Spinal cord (tissue), 9 donors: ENCODE measurements at regions not wholly inside any gene's neighbourhood (a gene's known extent, or its start where the extent isn't known, plus 50 kb on each side); places are given as distances from the start of the nearest gene placed in this dataset.
A peak's percentile ranks its signal among the peaks of the same experiment; 100 is the strongest.

Experiments used
- DNase-seq, 6 donors: peaks; one replicate each; pipeline versions ENCODE4 v3.0.0 to v3.0.0-alpha.2; 2013 to 2015; ENCODE audit warnings: low spot score in 6 of 6, low read depth in 4 of 6
- H3K27ac ChIP-seq: one replicate; pipeline ENCODE4 v1.5.1; 2013; ENCODE audit warnings: low read depth, low read length, control low read depth
- H3K27me3 ChIP-seq: one replicate; pipeline ENCODE4 v1.6.1; 2013; ENCODE audit warnings: low read length; ENCODE audit not compliant: control insufficient read depth, insufficient read depth
- H3K36me3 ChIP-seq: one replicate; pipeline ENCODE4 v1.6.1; 2013; ENCODE audit warnings: low read length; ENCODE audit not compliant: control insufficient read depth, insufficient read depth
- H3K4me1 ChIP-seq: one replicate; pipeline ENCODE4 v1.6.1; 2013; ENCODE audit warnings: low read length; ENCODE audit not compliant: control insufficient read depth, insufficient read depth
- H3K4me3 ChIP-seq: one replicate; pipeline ENCODE4 v1.5.1; 2013; ENCODE audit warnings: low read depth, low read length, control low read depth
- H3K9me3 ChIP-seq: one replicate; pipeline ENCODE4 v1.6.1; 2013; ENCODE audit warnings: low read length; ENCODE audit not compliant: control insufficient read depth, insufficient read depth
- WGBS: methylation state at CpG from one replicate; pipeline ENCODE4 v1.1.5; 2013; ENCODE audit warnings: missing lambda C conversion rate; ENCODE audit not compliant: insufficient coverage; 5-methylcytosine and 5-hydroxymethylcytosine counted together
- donor health status: healthy.

DNA sequence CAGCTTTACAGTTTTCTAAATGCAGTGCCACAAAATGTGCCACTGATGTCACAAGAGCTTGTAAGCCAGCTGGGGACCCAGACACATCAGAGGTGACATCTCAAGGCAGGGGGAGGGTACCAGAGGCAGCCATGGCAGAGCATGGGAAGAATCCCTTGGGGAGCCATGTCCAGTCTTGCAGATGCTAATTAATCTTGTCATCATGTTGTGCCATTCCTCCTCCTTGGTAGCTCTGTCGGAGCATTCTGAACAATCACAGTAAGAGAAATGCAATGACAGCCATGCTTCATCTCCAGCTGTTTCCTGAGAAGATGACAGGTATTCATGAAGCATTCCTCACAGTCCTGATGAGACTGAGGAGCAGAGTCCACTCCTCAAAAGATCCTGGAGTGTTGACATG, 287.9 kb downstream of the RPAP3 start:
- Histone ChIP-seq H3K4me1 (no peaks in the 10 kb centered on the region), H3K36me3 (no peaks in the 10 kb centered on the region), H3K4me3 (no peak overlapping the region), H3K27me3 (no peaks in the 10 kb centered on the region), H3K9me3 (no peaks in the 10 kb centered on the region), H3K27ac (no peak overlapping the region)
- 78% methylated on average over 1 of the region's 1 CpG for WGBS
- DNase-seq, result no peak

DNA sequence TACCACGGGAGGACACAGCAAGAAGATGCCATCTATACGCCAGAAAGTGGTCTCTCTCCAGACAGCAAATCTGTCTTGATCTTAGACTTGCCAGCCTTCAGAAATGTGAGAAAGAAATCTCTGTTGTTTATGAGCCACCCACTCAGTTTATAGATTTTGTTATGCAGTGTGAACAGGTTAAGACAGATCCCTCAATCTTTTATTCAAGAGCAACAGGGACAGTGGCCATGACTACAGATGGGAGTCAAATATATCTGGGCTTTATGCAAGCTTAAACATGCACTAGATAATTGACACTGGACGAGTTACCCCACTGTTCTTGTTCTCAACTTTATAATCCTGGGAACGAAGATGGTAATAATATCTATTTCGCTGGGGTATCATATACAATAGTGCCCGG, 288.7 kb downstream of the RPAP3 start:
- WGBS, result 96% methylated on average over 3 of the region's 6 CpGs
- no peaks in the 10 kb centered on the region for H3K4me1 ChIP-seq
- peak in 1 of 6 donors; percentile 75 for DNase-seq
- H3K36me3 ChIP-seq, result no peaks in the 10 kb centered on the region
- no peak overlapping the region for H3K4me3 ChIP-seq
- H3K9me3 ChIP-seq, result no peaks in the 10 kb centered on the region
- H3K27me3 ChIP-seq, result no peaks in the 10 kb centered on the region
- H3K27ac ChIP-seq, result no peak overlapping the region

DNA sequence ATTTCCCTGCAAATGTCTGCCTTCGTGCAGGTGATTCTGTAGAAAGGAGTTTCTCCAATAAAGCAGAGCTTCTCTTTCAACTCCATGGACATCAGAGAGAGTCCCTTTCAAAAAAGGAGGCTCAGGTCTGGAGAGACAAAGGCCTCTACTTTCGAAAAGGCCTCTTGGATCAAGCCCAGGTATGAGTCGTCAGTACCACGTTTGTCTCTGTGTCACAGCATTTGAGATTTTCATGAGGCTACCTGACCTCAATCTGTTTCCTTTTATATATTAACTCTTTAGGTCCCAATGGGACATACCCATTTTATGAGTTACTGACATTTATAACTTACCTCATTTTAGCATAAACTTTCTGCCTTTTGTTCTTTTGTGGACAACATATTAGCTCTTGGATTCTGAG, 290.8 kb downstream of the RPAP3 start:
- Histone ChIP-seq H3K9me3 (no peaks in the 10 kb centered on the region), H3K27ac (no peak overlapping the region), H3K4me1 (no peaks in the 10 kb centered on the region), H3K4me3 (no peak overlapping the region), H3K27me3 (no peaks in the 10 kb centered on the region), H3K36me3 (no peaks in the 10 kb centered on the region)
- 67% methylated on average over 3 of the region's 4 CpGs for WGBS
- DNase-seq, result no peak

DNA sequence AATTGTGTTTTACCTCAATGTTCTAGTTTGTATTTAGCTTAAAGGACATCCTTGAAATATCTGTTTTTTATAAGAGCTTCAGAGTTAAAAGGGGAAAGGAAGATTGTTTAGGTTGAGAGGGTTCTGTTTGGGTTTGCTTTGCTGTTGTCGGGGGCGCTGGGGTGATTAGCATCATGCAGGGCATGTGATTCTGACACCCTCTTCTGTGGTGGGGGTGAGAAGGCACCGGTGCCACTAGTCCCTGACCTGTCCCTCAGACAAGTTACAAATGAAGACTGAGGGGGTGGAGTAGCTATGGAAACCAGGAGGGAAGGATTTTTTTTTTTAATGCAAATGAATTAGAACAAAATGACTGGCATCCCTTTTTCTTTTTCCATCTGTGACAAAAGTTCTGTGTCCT, 291.3 kb downstream of the RPAP3 start:
- H3K27me3 ChIP-seq, result no peaks in the 10 kb centered on the region
- whole genome bisulfite sequencing, result 57% methylated on average over 3 of the region's 3 CpGs
- DNase-seq, result no peak
- no peak overlapping the region for H3K4me3 ChIP-seq
- no peak overlapping the region for H3K27ac ChIP-seq
- no peaks in the 10 kb centered on the region for H3K9me3 ChIP-seq
- no peaks in the 10 kb centered on the region for H3K4me1 ChIP-seq
- no peaks in the 10 kb centered on the region for H3K36me3 ChIP-seq

GRCh38 chr12:47413806-47414205, 292.0 kb downstream of the RPAP3 start:
- no peaks in the 10 kb centered on the region for H3K4me1 ChIP-seq
- no peaks in the 10 kb centered on the region for H3K36me3 ChIP-seq
- H3K27me3 ChIP-seq, result no peaks in the 10 kb centered on the region
- no peak overlapping the region for H3K4me3 ChIP-seq
- no peak for DNase-seq
- no peaks in the 10 kb centered on the region for H3K9me3 ChIP-seq
- H3K27ac ChIP-seq, result no peak overlapping the region

DNA sequence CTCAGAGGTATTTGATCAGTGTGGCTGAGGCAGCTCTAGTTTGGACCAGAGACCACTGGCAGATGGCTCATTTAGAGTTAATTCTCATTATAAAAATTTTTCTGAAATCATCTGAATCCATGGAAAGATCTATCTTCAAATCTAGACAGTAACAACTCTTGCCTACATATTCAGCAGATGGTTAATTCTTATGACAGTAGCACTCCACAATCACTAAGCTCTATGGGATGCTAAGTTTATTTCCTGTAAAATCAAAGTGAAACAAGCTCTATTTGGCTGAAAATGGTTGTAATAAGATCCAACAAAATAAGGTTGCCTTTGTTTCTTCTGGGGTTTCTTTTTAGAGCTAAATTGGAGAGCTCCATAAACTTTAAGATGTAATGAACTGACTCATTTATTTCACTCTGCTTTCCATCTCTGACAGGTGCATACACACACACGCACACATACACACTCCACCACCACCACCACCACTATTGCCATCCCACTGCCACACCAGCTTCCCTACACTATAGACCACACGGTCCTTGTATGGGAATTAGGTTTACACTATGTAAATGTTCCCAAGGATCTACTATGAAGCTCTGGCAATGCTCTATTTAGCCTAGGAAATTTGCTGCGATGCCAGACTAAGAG, 293.1 kb downstream of the RPAP3 start:
- Histone ChIP-seq H3K4me3 (no peak overlapping the region), H3K27me3 (no peaks in the 10 kb centered on the region), H3K36me3 (no peaks in the 10 kb centered on the region), H3K4me1 (no peaks in the 10 kb centered on the region), H3K9me3 (no peaks in the 10 kb centered on the region), H3K27ac (no peak overlapping the region)
- WGBS, result no CpG with 5 or more reads among the region's 3 CpGs
- peak in 2 of 6 donors; percentile 58 to 69 for DNase-seq

DNA sequence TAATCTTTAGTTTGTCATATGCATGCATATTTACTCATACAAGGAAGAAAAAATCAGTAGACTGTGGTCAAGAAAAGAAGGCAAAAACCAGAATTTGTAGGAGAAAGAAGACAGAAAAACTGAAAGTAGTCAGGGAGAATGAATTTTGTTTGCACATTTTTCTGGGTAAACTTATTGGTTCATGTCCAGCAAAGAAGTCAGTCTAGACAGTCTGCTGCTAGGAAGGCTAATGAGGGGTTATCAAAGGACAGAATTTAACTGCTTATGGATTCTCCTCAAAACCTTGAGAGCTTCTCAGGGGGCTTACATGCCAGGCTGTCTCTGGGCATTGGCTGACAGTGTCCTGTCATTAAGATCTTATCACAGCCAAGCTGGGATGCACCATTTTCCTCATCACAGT, 293.9 kb downstream of the RPAP3 start:
- no peak for DNase-seq
- no peak overlapping the region for H3K27ac ChIP-seq
- no peaks in the 10 kb centered on the region for H3K4me1 ChIP-seq
- H3K9me3 ChIP-seq, result no peaks in the 10 kb centered on the region
- H3K4me3 ChIP-seq, result no peak overlapping the region
- no peaks in the 10 kb centered on the region for H3K36me3 ChIP-seq
- no peaks in the 10 kb centered on the region for H3K27me3 ChIP-seq

DNA sequence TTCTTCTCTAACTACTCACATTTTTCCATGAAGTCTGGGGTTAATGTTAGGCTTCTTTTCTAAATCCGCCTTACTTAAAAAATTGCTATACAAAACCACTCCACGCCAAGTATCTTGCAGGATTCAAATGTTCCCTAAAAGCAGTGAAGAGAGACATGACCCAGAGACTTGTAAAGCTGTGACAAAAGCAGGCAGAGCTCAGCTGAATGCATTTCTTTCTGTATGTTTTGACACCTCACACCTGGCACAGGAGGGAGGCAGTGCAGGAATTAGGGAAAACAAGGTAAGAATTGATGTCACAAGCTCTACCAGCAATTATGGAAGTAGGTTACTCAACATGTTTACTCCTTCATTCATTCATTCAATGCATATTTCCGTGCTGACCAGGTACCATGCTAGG, 295.0 kb downstream of the RPAP3 start:
- H3K27me3 ChIP-seq, result no peaks in the 10 kb centered on the region
- no peak overlapping the region for H3K27ac ChIP-seq
- no peaks in the 10 kb centered on the region for H3K9me3 ChIP-seq
- H3K36me3 ChIP-seq, result no peaks in the 10 kb centered on the region
- 83% methylated on average over 2 of the region's 3 CpGs for WGBS
- H3K4me1 ChIP-seq, result no peaks in the 10 kb centered on the region
- H3K4me3 ChIP-seq, result no peak overlapping the region
- DNase-seq, result no peak

GRCh38 chr12:47410383-47410782, 295.4 kb downstream of the RPAP3 start:
- Histone ChIP-seq H3K27ac (no peak overlapping the region), H3K4me1 (no peaks in the 10 kb centered on the region), H3K9me3 (no peaks in the 10 kb centered on the region), H3K36me3 (no peaks in the 10 kb centered on the region), H3K4me3 (no peak overlapping the region), H3K27me3 (no peaks in the 10 kb centered on the region)
- no peak for DNase-seq

DNA sequence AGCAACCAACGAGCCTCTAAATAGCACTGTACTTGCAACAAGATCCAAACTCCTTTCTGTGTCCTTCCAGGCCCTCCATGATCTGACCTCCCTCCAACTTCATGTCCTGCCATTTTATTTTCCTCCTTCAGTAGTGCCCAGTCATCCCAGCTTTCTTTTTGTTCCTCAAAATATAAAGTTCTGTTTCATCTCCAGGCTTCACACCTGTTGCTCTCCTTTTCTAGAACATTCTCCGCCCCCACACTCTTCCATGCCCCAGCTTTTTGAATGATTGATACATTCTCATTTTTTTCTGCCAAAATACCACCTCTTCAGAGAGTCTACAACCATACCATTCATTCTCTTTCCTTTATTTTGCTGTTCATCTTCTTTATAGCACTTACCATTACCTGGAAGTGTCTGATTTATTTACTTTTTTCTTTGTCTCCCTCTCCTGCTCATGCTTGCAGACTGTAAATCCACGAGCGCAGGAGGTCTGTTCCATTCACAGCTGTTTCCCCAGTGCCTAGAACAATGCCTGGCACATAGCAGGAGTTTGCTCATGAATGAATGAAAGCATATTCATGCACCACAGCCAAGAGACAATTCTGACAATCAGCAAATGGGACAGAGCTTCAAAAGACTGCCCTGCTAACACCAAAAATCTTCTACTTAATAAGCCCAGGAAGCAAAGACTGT, 296.4 kb downstream of the RPAP3 start:
- Histone ChIP-seq H3K9me3 (no peaks in the 10 kb centered on the region), H3K36me3 (no peaks in the 10 kb centered on the region), H3K27me3 (no peaks in the 10 kb centered on the region), H3K4me3 (no peak overlapping the region), H3K4me1 (no peaks in the 10 kb centered on the region), H3K27ac (no peak overlapping the region)
- 74% methylated on average over 4 of the region's 4 CpGs for WGBS
- DNase-seq, result no peak
